Mesodermal cell (in vitro differentiated cells): ENCODE measurements at regions not wholly inside any gene's neighbourhood (a gene's known extent, or its start where the extent isn't known, plus 50 kb on each side); places are given as distances from the start of the nearest gene placed in this dataset.
"Not testable (repeated sequence)": the region's sequence is repeated elsewhere in the genome, so short reads cannot be mapped to it uniquely, and the experiment has no call there.

Experiments used
- H3K27ac ChIP-seq: 2 replicates; pipeline ENCODE4 v1.7.0; 2013; ENCODE audit warnings: mild to moderate bottlenecking, low read depth, low read length, moderate library complexity; ENCODE audit not compliant: severe bottlenecking
- H3K36me3 ChIP-seq: 2 replicates; pipeline ENCODE4 v1.7.1; 2013; ENCODE audit warnings: mild to moderate bottlenecking, low read length, moderate library complexity; ENCODE audit not compliant: control insufficient read depth, insufficient read depth
- H3K4me1 ChIP-seq: one replicate; pipeline ENCODE4 v1.7.1; 2013; ENCODE audit warnings: mild to moderate bottlenecking, low read length; ENCODE audit not compliant: insufficient read depth, control insufficient read depth, poor library complexity, severe bottlenecking
- H3K4me3 ChIP-seq: 2 replicates; pipeline ENCODE4 v1.7.0; 2013; ENCODE audit warnings: low read length, control low read depth, mild to moderate bottlenecking; ENCODE audit not compliant: insufficient read depth, poor library complexity, severe bottlenecking; ENCODE audit errors: extremely low read depth
- H3K9me3 ChIP-seq: 2 replicates; pipeline ENCODE4 v1.7.1; 2013; ENCODE audit warnings: mild to moderate bottlenecking, low read length, moderate library complexity; ENCODE audit not compliant: control insufficient read depth
- WGBS, 2 experiments: methylation state at CpG; one replicate each; pipeline ENCODE4 v1.1.5; 2013; ENCODE audit warnings: missing lambda C conversion rate in 2 of 2; ENCODE audit not compliant: insufficient coverage in 2 of 2; 5-methylcytosine and 5-hydroxymethylcytosine counted together

DNA sequence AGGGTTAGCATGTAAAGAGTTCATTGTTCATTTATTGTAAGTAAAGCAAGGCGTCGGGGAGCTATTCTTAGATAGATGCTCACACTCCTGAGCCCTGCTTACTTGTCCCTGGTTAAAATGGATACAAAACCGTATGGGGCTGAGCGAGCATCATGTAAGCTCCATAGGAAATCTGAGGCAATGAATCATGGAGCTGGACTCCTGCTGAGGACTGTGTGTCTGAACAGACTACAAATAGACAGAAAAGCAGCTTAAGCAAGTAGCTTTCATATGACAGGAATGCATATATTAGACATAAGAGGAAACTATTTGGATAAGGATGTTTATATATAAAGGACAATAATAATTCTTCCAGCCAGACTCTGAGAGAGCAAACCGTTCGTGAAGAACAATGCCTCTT lies 604.9 kb upstream of the PTBP2 start:
- no peaks in the 10 kb centered on the region for H3K4me1 ChIP-seq
- 84 to 91% methylated on average over 4 to 6 of the region's 6 CpGs for WGBS, 2 experiments
- H3K27ac ChIP-seq: no peak overlapping the region
- no peaks in the 10 kb centered on the region for H3K9me3 ChIP-seq
- no peak overlapping the region for H3K4me3 ChIP-seq
- H3K36me3 ChIP-seq: no peaks in the 10 kb centered on the region

DNA sequence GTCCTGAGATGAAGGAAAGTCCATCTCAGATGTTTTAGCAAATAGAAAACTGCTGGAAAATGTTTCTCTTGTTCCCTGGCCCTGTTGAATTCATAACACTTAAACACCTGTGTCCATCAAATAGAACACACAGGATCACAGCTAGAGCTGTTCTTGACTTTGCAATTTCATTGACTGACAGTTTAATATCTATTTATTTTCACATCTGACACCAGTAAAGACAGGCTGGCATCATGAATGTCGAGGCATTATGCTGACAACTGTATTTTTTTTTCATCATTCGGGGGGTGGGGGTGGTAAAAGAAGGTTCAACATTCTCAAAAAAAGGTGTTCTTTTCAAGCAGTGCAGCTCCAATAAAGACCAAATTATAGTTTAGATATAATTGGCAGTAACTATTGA lies 591.2 kb upstream of the PTBP2 start:
- Histone ChIP-seq H3K4me3 (no peak overlapping the region), H3K4me1 (no peaks in the 10 kb centered on the region), H3K9me3 (no peaks in the 10 kb centered on the region), H3K36me3 (no peaks in the 10 kb centered on the region), H3K27ac (no peak overlapping the region)
- WGBS, 2 experiments: no CpG with 5 or more reads among the region's 2 CpGs

DNA sequence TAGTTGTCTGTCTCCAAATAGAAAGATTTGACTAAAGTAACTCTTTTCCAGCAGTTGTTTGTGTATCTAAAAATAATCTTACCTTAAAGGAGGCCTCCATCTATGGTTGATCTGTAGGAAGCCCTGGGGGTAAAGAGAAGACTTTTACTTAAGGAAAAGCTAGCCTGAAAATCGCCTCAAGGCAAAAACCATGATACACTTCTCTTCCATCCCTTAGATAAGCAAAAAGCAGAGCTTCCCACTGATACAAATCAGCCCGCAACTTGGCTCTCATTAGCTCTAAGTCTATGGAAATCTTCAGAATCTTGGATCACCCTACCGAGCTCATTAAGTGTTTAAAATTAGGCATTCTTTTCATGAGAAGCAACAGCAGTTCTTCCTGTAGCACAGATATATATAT lies 576.9 kb upstream of the PTBP2 start:
- no peak overlapping the region for H3K4me3 ChIP-seq
- no peaks in the 10 kb centered on the region for H3K9me3 ChIP-seq
- no peaks in the 10 kb centered on the region for H3K4me1 ChIP-seq
- H3K36me3 ChIP-seq: no peaks in the 10 kb centered on the region
- WGBS, 2 experiments: 100% methylated on average over 1 of the region's 3 CpGs; no CpG with 5 or more reads in 1 of the 2 experiments
- no peak overlapping the region for H3K27ac ChIP-seq

- H3K4me3 ChIP-seq: no peak overlapping the region
- H3K9me3 ChIP-seq: no peaks in the 10 kb centered on the region
- no peaks in the 10 kb centered on the region for H3K36me3 ChIP-seq
- H3K4me1 ChIP-seq: no peaks in the 10 kb centered on the region
- H3K27ac ChIP-seq: no peak overlapping the region
Measured at GRCh38 chr1:96145492-96145891, 576.1 kb upstream of the PTBP2 start.

GRCh38 chr1:96152957-96153356 lies 568.6 kb upstream of the PTBP2 start:
- not testable (repeated sequence) for H3K36me3 ChIP-seq, H3K27ac ChIP-seq, H3K4me1 ChIP-seq, H3K4me3 ChIP-seq
- WGBS, 2 experiments: 92 to 94% methylated on average over 3 of the region's 3 CpGs
- H3K9me3 ChIP-seq: peaks cover 12% of the 10 kb centered on the region

DNA sequence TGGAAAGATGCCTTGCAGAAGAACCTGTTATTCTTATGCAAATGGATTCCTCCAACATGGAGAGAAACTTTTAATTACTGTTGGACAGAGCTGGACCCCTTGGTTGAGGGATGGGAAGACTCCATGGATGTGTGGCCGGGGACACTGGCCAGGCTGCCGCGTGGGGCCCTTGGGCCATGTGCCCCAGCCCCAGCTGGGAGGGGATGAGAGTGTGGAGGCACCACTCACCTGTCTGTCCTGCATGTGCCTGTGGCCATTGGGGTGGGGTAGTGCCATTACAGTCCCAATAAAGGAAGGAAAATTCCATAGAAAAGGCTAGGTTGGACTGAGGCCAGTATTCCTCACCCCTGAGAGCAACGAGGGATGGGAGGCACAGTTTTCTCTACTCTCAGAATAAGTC lies 564.5 kb upstream of the PTBP2 start:
- WGBS, 2 experiments: 100% methylated on average over 1 of the region's 4 CpGs; no CpG with 5 or more reads in 1 of the 2 experiments
- Histone ChIP-seq H3K4me1 (no peaks in the 10 kb centered on the region), H3K4me3 (no peak overlapping the region), H3K36me3 (no peaks in the 10 kb centered on the region), H3K27ac (no peak overlapping the region), H3K9me3 (peaks cover 12% of the 10 kb centered on the region)

- no peaks in the 10 kb centered on the region for H3K36me3 ChIP-seq
- no peaks in the 10 kb centered on the region for H3K4me1 ChIP-seq
- 83% methylated on average over 1 of the region's 2 CpGs; no CpG with 5 or more reads in 1 of the 2 experiments for WGBS, 2 experiments
- peaks cover 8% of the 10 kb centered on the region for H3K9me3 ChIP-seq
- no peak overlapping the region for H3K27ac ChIP-seq
- H3K4me3 ChIP-seq: no peak overlapping the region
Measured at GRCh38 chr1:96159379-96159778, 562.2 kb upstream of the PTBP2 start.

DNA sequence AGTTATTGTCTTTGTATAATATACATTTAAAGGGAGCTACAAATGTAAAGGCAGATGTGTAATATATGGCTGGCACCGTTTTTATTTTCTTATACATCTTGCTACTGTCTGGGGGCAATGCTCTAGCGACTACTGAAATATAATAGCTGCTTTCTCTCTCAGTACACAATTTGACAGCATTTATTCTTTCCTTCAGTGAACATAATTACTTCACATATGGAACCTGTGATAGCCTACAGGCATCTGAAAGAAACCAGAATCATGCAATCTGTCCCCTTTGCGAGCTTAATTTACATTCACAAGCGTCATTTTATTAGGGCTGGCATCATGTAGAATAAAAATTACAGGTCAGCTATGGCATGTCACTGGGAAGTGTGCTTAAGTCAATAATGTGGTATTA lies 557.5 kb upstream of the PTBP2 start:
- H3K9me3 ChIP-seq: no peaks in the 10 kb centered on the region
- no peaks in the 10 kb centered on the region for H3K4me1 ChIP-seq
- WGBS, 2 experiments: 88 to 100% methylated on average over 1 to 4 of the region's 4 CpGs
- H3K27ac ChIP-seq: no peak overlapping the region
- no peaks in the 10 kb centered on the region for H3K36me3 ChIP-seq
- no peak overlapping the region for H3K4me3 ChIP-seq

GRCh38 chr1:96178053-96178452 lies 543.5 kb upstream of the PTBP2 start:
- no peaks in the 10 kb centered on the region for H3K4me1 ChIP-seq
- no peaks in the 10 kb centered on the region for H3K36me3 ChIP-seq
- H3K9me3 ChIP-seq: no peaks in the 10 kb centered on the region
- WGBS, 2 experiments: 90 to 94% methylated on average over 6 to 8 of the region's 8 CpGs
- H3K27ac ChIP-seq: no peak overlapping the region
- H3K4me3 ChIP-seq: no peak overlapping the region

DNA sequence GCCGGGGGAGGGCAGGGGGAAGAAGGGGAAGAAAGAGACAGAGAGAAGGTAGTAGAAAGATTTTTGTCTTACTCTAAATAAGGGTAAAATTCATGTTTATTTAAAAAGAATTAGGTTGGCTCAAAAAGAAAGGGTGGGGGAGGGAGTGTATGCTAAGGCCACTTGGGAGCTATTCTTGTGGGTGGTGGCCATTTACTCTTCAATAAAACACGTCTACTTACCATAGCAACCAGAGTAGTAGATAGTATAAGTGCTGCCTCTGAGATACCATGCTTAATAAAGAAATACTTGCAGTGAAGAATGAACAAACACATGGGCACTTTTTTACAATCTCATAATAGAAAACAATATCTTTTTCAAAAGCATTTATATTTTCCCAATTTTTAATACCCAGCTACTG lies 538.1 kb upstream of the PTBP2 start:
- no CpG with 5 or more reads among the region's 2 CpGs for WGBS, 2 experiments
- Histone ChIP-seq H3K36me3 (no peaks in the 10 kb centered on the region), H3K4me3 (no peak overlapping the region), H3K27ac (no peak overlapping the region), H3K9me3 (no peaks in the 10 kb centered on the region), H3K4me1 (no peaks in the 10 kb centered on the region)

DNA sequence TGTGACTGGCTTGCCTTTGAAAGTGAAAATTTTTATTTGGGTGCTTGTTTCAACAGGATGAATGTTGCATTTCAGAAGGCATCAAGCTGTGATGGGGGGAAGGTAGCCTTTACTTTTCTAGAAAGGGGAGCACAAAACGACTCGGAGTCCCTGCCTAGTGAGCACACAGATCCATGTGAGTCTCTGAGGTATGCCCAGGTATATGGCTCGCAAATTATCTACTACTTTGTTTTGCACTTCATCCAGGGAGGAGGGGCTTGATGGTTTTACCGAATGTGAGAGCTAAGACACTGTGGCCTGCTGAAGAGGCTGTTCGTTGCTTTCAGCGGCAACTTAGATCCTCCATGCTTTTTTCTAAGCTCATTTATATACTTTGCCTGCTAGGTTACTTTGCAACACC lies 537.7 kb upstream of the PTBP2 start:
- Histone ChIP-seq H3K4me1 (no peaks in the 10 kb centered on the region), H3K9me3 (no peaks in the 10 kb centered on the region), H3K27ac (no peak overlapping the region), H3K36me3 (no peaks in the 10 kb centered on the region), H3K4me3 (no peak overlapping the region)
- WGBS, 2 experiments: 80% methylated on average over 1 of the region's 6 CpGs; no CpG with 5 or more reads in 1 of the 2 experiments

- 40% methylated on average over 1 of the region's 2 CpGs; no CpG with 5 or more reads in 1 of the 2 experiments for WGBS, 2 experiments
- no peak overlapping the region for H3K27ac ChIP-seq
Measured at GRCh38 chr1:96185181-96185580, 536.4 kb upstream of the PTBP2 start.

More at GRCh38 chr1:96185181-96185580, 536.4 kb upstream of the PTBP2 start:
- H3K9me3 ChIP-seq: no peaks in the 10 kb centered on the region
- H3K36me3 ChIP-seq: no peaks in the 10 kb centered on the region
- H3K4me3 ChIP-seq: no peak overlapping the region
- H3K4me1 ChIP-seq: no peaks in the 10 kb centered on the region
